Activated naive CD8-positive, alpha-beta T cell (primary cell): ENCODE measurements at regions not wholly inside any gene's neighbourhood (a gene's known extent, or its start where the extent isn't known, plus 50 kb on each side); places are given as distances from the start of the nearest gene placed in this dataset.

Experiments
- H3K27ac Mint-ChIP-seq: one replicate; pipeline ENCODE4 v1.8.0; 2021; ENCODE audit warnings: mixed read lengths
- H3K27me3 Mint-ChIP-seq: one replicate; pipeline ENCODE4 v1.8.0; 2021; ENCODE audit warnings: mixed read lengths
- H3K36me3 Mint-ChIP-seq: one replicate; pipeline ENCODE4 v1.8.0; 2021; ENCODE audit warnings: mixed read lengths
- H3K4me1 Mint-ChIP-seq: one replicate; pipeline ENCODE4 v1.8.0; 2021; ENCODE audit warnings: low read depth, mixed read lengths
- H3K4me3 Mint-ChIP-seq: one replicate; pipeline ENCODE4 v1.8.0; 2021; ENCODE audit warnings: mild to moderate bottlenecking, mixed read lengths
- H3K9me3 Mint-ChIP-seq: one replicate; pipeline ENCODE4 v1.8.0; 2021; ENCODE audit warnings: low read depth, mixed read lengths

- Mint-ChIP-seq H3K27me3 (no peaks in the 10 kb centered on the region), H3K27ac (no peak overlapping the region), H3K9me3 (peaks cover 5% of the 10 kb centered on the region)
These were observed 322.4 kb upstream of the CBLB start for GRCh38 chr3:106191211-106191610.

GRCh38 chr3:106191913-106192312 lies 323.1 kb upstream of the CBLB start:
- peaks cover 24% of the 10 kb centered on the region for H3K4me1 Mint-ChIP-seq
- H3K36me3 Mint-ChIP-seq: peaks cover 6% of the 10 kb centered on the region
- H3K27me3 Mint-ChIP-seq: no peaks in the 10 kb centered on the region

More at GRCh38 chr3:106191211-106191610, 322.4 kb upstream of the CBLB start:
- Mint-ChIP-seq H3K4me1 (peaks cover 27% of the 10 kb centered on the region), H3K36me3 (peaks cover 6% of the 10 kb centered on the region), H3K4me3 (no peak overlapping the region)

GRCh38 chr3:106193876-106194275 lies 325.1 kb upstream of the CBLB start:
- Mint-ChIP-seq H3K27me3 (no peaks in the 10 kb centered on the region), H3K27ac (no peak overlapping the region), H3K4me3 (no peak overlapping the region), H3K9me3 (peaks cover 5% of the 10 kb centered on the region), H3K36me3 (peaks cover 6% of the 10 kb centered on the region), H3K4me1 (peaks cover 29% of the 10 kb centered on the region)

More at GRCh38 chr3:106191913-106192312, 323.1 kb upstream of the CBLB start:
- Mint-ChIP-seq H3K4me3 (no peak overlapping the region), H3K9me3 (peaks cover 5% of the 10 kb centered on the region), H3K27ac (no peak overlapping the region)

GRCh38 chr3:106194726-106195125 lies 325.9 kb upstream of the CBLB start:
- H3K27me3 Mint-ChIP-seq: no peaks in the 10 kb centered on the region
- H3K27ac Mint-ChIP-seq: no peak overlapping the region
- peaks cover 6% of the 10 kb centered on the region for H3K36me3 Mint-ChIP-seq
- peaks cover 29% of the 10 kb centered on the region for H3K4me1 Mint-ChIP-seq
- no peak overlapping the region for H3K4me3 Mint-ChIP-seq
- H3K9me3 Mint-ChIP-seq: peaks cover 5% of the 10 kb centered on the region

- Mint-ChIP-seq H3K27me3 (no peaks in the 10 kb centered on the region), H3K9me3 (peaks cover 5% of the 10 kb centered on the region), H3K27ac (peak overlapping the region; percentile 81), H3K4me3 (peak overlapping the region; percentile 6), H3K36me3 (peaks cover 6% of the 10 kb centered on the region), H3K4me1 (peaks cover 30% of the 10 kb centered on the region)
These were observed 328.9 kb upstream of the CBLB start for GRCh38 chr3:106197532-106198194.

GRCh38 chr3:106204160-106204868 lies 335.5 kb upstream of the CBLB start:
- Mint-ChIP-seq H3K9me3 (peaks cover 10% of the 10 kb centered on the region), H3K4me3 (peak overlapping the region; percentile 22), H3K27ac (peak overlapping the region; percentile 80), H3K36me3 (peaks cover 13% of the 10 kb centered on the region), H3K4me1 (peaks cover 59% of the 10 kb centered on the region), H3K27me3 (no peaks in the 10 kb centered on the region)

GRCh38 chr3:106206146-106206545 lies 337.3 kb upstream of the CBLB start:
- peak overlapping the region; percentile 86 for H3K4me3 Mint-ChIP-seq
- no peaks in the 10 kb centered on the region for H3K27me3 Mint-ChIP-seq
- peaks cover 13% of the 10 kb centered on the region for H3K36me3 Mint-ChIP-seq
- peaks cover 10% of the 10 kb centered on the region for H3K9me3 Mint-ChIP-seq
- H3K4me1 Mint-ChIP-seq: peaks cover 62% of the 10 kb centered on the region
- H3K27ac Mint-ChIP-seq: peak overlapping the region; percentile 98

GRCh38 chr3:106206613-106207012 lies 337.8 kb upstream of the CBLB start:
- H3K4me1 Mint-ChIP-seq: peaks cover 64% of the 10 kb centered on the region
- no peaks in the 10 kb centered on the region for H3K27me3 Mint-ChIP-seq
- H3K9me3 Mint-ChIP-seq: peaks cover 10% of the 10 kb centered on the region
- peak overlapping the region; percentile 98 for H3K27ac Mint-ChIP-seq
- peak overlapping the region; percentile 86 for H3K4me3 Mint-ChIP-seq
- peaks cover 13% of the 10 kb centered on the region for H3K36me3 Mint-ChIP-seq

GRCh38 chr3:106208251-106208650 lies 339.4 kb upstream of the CBLB start:
- Mint-ChIP-seq H3K27me3 (no peaks in the 10 kb centered on the region), H3K27ac (peak overlapping the region; percentile 98), H3K4me3 (no peak overlapping the region), H3K36me3 (peaks cover 13% of the 10 kb centered on the region), H3K4me1 (peaks cover 73% of the 10 kb centered on the region), H3K9me3 (peaks cover 10% of the 10 kb centered on the region)

- H3K27me3 Mint-ChIP-seq: no peaks in the 10 kb centered on the region
- H3K4me3 Mint-ChIP-seq: no peak overlapping the region
- peaks cover 6% of the 10 kb centered on the region for H3K9me3 Mint-ChIP-seq
- peaks cover 9% of the 10 kb centered on the region for H3K36me3 Mint-ChIP-seq
- H3K27ac Mint-ChIP-seq: peak overlapping the region; percentile 98
- H3K4me1 Mint-ChIP-seq: peaks cover 72% of the 10 kb centered on the region
These were observed 340.2 kb upstream of the CBLB start for GRCh38 chr3:106208967-106209366.

GRCh38 chr3:106209482-106209881 lies 340.7 kb upstream of the CBLB start:
- H3K9me3 Mint-ChIP-seq: peaks cover 2% of the 10 kb centered on the region
- peaks cover 70% of the 10 kb centered on the region for H3K4me1 Mint-ChIP-seq
- H3K4me3 Mint-ChIP-seq: no peak overlapping the region
- H3K27me3 Mint-ChIP-seq: no peaks in the 10 kb centered on the region
- peak overlapping the region; percentile 38 for H3K27ac Mint-ChIP-seq
- peaks cover 4% of the 10 kb centered on the region for H3K36me3 Mint-ChIP-seq

GRCh38 chr3:106210923-106211322 lies 342.1 kb upstream of the CBLB start:
- H3K9me3 Mint-ChIP-seq: peaks cover 5% of the 10 kb centered on the region
- peaks cover 6% of the 10 kb centered on the region for H3K36me3 Mint-ChIP-seq
- H3K4me3 Mint-ChIP-seq: no peak overlapping the region
- H3K27ac Mint-ChIP-seq: peak overlapping the region; percentile 71
- no peaks in the 10 kb centered on the region for H3K27me3 Mint-ChIP-seq
- H3K4me1 Mint-ChIP-seq: peaks cover 72% of the 10 kb centered on the region

GRCh38 chr3:106212665-106213222 lies 343.9 kb upstream of the CBLB start:
- peaks cover 5% of the 10 kb centered on the region for H3K9me3 Mint-ChIP-seq
- H3K4me3 Mint-ChIP-seq: no peak overlapping the region
- H3K27me3 Mint-ChIP-seq: no peaks in the 10 kb centered on the region
- peaks cover 12% of the 10 kb centered on the region for H3K36me3 Mint-ChIP-seq
- H3K4me1 Mint-ChIP-seq: peaks cover 63% of the 10 kb centered on the region
- peak overlapping the region; percentile 61 for H3K27ac Mint-ChIP-seq

GRCh38 chr3:106213954-106214353 lies 345.1 kb upstream of the CBLB start:
- peaks cover 58% of the 10 kb centered on the region for H3K4me1 Mint-ChIP-seq
- peak overlapping the region; percentile 83 for H3K27ac Mint-ChIP-seq
- peak overlapping the region; percentile 6 for H3K4me3 Mint-ChIP-seq
- peaks cover 5% of the 10 kb centered on the region for H3K9me3 Mint-ChIP-seq
- H3K27me3 Mint-ChIP-seq: no peaks in the 10 kb centered on the region
- H3K36me3 Mint-ChIP-seq: peaks cover 12% of the 10 kb centered on the region

GRCh38 chr3:106214641-106215040 lies 345.8 kb upstream of the CBLB start:
- peak overlapping the region; percentile 90 for H3K27ac Mint-ChIP-seq
- peaks cover 5% of the 10 kb centered on the region for H3K9me3 Mint-ChIP-seq
- peak overlapping the region; percentile 31 for H3K4me3 Mint-ChIP-seq
- peaks cover 54% of the 10 kb centered on the region for H3K4me1 Mint-ChIP-seq
- no peaks in the 10 kb centered on the region for H3K27me3 Mint-ChIP-seq
- peaks cover 12% of the 10 kb centered on the region for H3K36me3 Mint-ChIP-seq
